IMR-90 (cell line): ENCODE measurements at regions not wholly inside any gene's neighbourhood (a gene's known extent, or its start where the extent isn't known, plus 50 kb on each side); places are given as distances from the start of the nearest gene placed in this dataset.

ENCODE experiments used
- ATAC-seq: fragments of 200-7000 bp; cut with Tn5 transposase; 2 replicates; pipeline ENCODE4 v1.9.1; 2020; ENCODE audit warnings: low read depth, mild to moderate bottlenecking, moderate library complexity
- BruUV-seq: library from RNA; stranded (reverse); fragments of 400-500 nt; replicated peaks from 2 replicates; lab custom pipeline; 2021; lab: Mats Ljungman, UMichigan
- CTCF ChIA-PET: fragments of 300-600 bp; formaldehyde crosslinking; extraction: SDS; loops from one replicate; lab custom pipeline; 2021; ENCODE audit warnings: antibody characterized with exemption; lab: Yijun Ruan, JAX
- POLR2A ChIA-PET: fragments of 300-600 bp; sonication (Branson Sonifier 250); formaldehyde crosslinking; loops from one replicate; lab custom pipeline; 2022; ENCODE audit warnings: antibody characterized with exemption; ENCODE audit not compliant: unreplicated experiment; lab: Charles Lee
- DNase-seq: peaks from one replicate; pipeline ENCODE4 v3.0.0; 2013
- H2AFZ ChIP-seq: replicated peaks from 2 replicates; pipeline ENCODE3; 2013; ENCODE audit warnings: low read length, mild to moderate bottlenecking; ENCODE audit not compliant: poor library complexity
- H2AK5ac ChIP-seq: 2 replicates; pipeline ENCODE4 v1.6.1; 2013; ENCODE audit warnings: low read depth, low read length, inconsistent platforms
- H2AK9ac ChIP-seq: replicated peaks from 2 replicates; pipeline ENCODE3; 2013; ENCODE audit warnings: mild to moderate bottlenecking, low read depth, low read length, moderate library complexity; ENCODE audit not compliant: poor library complexity
- H2BK120ac ChIP-seq: 2 replicates; pipeline ENCODE4 v1.6.1; 2013; ENCODE audit warnings: low read depth, low read length, inconsistent platforms
- H2BK15ac ChIP-seq: 3 replicates; pipeline ENCODE4 v1.6.1; 2013; ENCODE audit warnings: low read depth, low read length, inconsistent platforms
- H2BK20ac ChIP-seq: 2 replicates; pipeline ENCODE4 v1.6.1; 2013; ENCODE audit warnings: low read depth, mild to moderate bottlenecking, inconsistent platforms, low read length, moderate library complexity
- H2BK5ac ChIP-seq: 2 replicates; pipeline ENCODE4 v1.6.1; 2013; ENCODE audit warnings: mild to moderate bottlenecking, low read depth, low read length, inconsistent platforms; ENCODE audit not compliant: poor library complexity, severe bottlenecking
- H3K14ac ChIP-seq: replicated peaks from 2 replicates; pipeline ENCODE4 v1.6.1; 2013; ENCODE audit warnings: low read depth, low read length, inconsistent platforms
- H3K18ac ChIP-seq: 2 replicates; pipeline ENCODE4 v1.6.1; 2013; ENCODE audit warnings: low read depth, low read length, control low read depth
- H3K23ac ChIP-seq: 2 replicates; pipeline ENCODE4 v1.6.1; 2013; ENCODE audit warnings: low read depth, low read length, inconsistent platforms
- H3K27ac ChIP-seq: 2 replicates; pipeline ENCODE4 v1.5.1; 2013; ENCODE audit warnings: mild to moderate bottlenecking, control low read depth, low read length; ENCODE audit not compliant: insufficient read depth
- H3K27me3 ChIP-seq: 2 replicates; pipeline ENCODE4 v1.6.1; 2013; ENCODE audit warnings: low read length; ENCODE audit not compliant: control insufficient read depth, insufficient read depth
- H3K36me3 ChIP-seq: 2 replicates; pipeline ENCODE4 v1.6.1; 2013; ENCODE audit warnings: low read length, mixed read lengths; ENCODE audit not compliant: control insufficient read depth, insufficient read depth
- H3K4ac ChIP-seq: 2 replicates; pipeline ENCODE4 v1.6.1; 2013; ENCODE audit warnings: low read depth, low read length, inconsistent platforms
- H3K4me1 ChIP-seq: 2 replicates; pipeline ENCODE4 v1.6.1; 2013; ENCODE audit warnings: low read length, mixed read lengths; ENCODE audit not compliant: control insufficient read depth, insufficient read depth
- H3K4me2 ChIP-seq: 2 replicates; pipeline ENCODE4 v1.6.1; 2013; ENCODE audit warnings: low read depth, mild to moderate bottlenecking, control low read depth, low read length, moderate library complexity
- H3K4me3 ChIP-seq: 2 replicates; pipeline ENCODE4 v1.5.1; 2013; ENCODE audit warnings: low read depth, mild to moderate bottlenecking, control low read depth, low read length, moderate library complexity; ENCODE audit not compliant: insufficient read depth
- H3K56ac ChIP-seq: 2 replicates; pipeline ENCODE4 v1.6.1; 2013; ENCODE audit warnings: low read length, inconsistent platforms; ENCODE audit not compliant: insufficient read depth; ENCODE audit errors: extremely low read depth
- H3K79me1 ChIP-seq, 2 experiments: 2 replicates each; pipeline ENCODE4 v1.6.1; 2013; ENCODE audit warnings: low read length in 2 of 2, inconsistent platforms in 1 of 2, low read depth in 1 of 2
- H3K9ac ChIP-seq: 2 replicates; pipeline ENCODE4 v1.6.1; 2013; ENCODE audit warnings: low read depth, low read length, control low read depth
- H3K9me1 ChIP-seq: 2 replicates; pipeline ENCODE4 v1.6.1; 2013; ENCODE audit warnings: low read length, inconsistent platforms; ENCODE audit not compliant: insufficient read depth
- H3K9me3 ChIP-seq: 2 replicates; pipeline ENCODE4 v1.6.1; 2013; ENCODE audit warnings: low read length; ENCODE audit not compliant: control insufficient read depth, insufficient read depth
- H4K20me1 ChIP-seq: 2 replicates; pipeline ENCODE4 v1.6.1; 2013; ENCODE audit warnings: low read length, inconsistent platforms; ENCODE audit not compliant: insufficient read depth
- H4K5ac ChIP-seq: 2 replicates; pipeline ENCODE4 v1.6.1; 2013; ENCODE audit warnings: mild to moderate bottlenecking, low read depth, low read length, control low read depth
- H4K8ac ChIP-seq, 2 experiments: 2 replicates each; pipeline ENCODE4 v1.6.1; 2013; ENCODE audit warnings: low read depth in 2 of 2, low read length in 2 of 2, control low read depth in 1 of 2, inconsistent platforms in 1 of 2
- H4K91ac ChIP-seq: 2 replicates; pipeline ENCODE4 v1.6.1; 2013; ENCODE audit warnings: low read depth, low read length, inconsistent platforms; ENCODE audit not compliant: insufficient read depth
- BHLHE40 ChIP-seq: fragments of 150-350 bp; IDR thresholded peaks from 2 replicates; pipeline ENCODE4 v1.6.1; 2016; ENCODE audit warnings: mild to moderate bottlenecking, low read depth, low read length
- CEBPB ChIP-seq: IDR thresholded peaks from 2 replicates; pipeline ENCODE4 v1.6.1; 2012; ENCODE audit warnings: low read depth, low read length, improper control_type of control experiment
- CHD1 ChIP-seq: IDR thresholded peaks from 2 replicates; pipeline ENCODE4 v1.6.1; 2012; ENCODE audit warnings: low read depth, low read length, improper control_type of control experiment
- CTCF ChIP-seq: conservative IDR thresholded peaks from 2 replicates; pipeline ENCODE4 v1.5.1; 2012; ENCODE audit warnings: mild to moderate bottlenecking, low read depth, low read length, improper control_type of control experiment
- ELK1 ChIP-seq: fragments of 150-350 bp; IDR thresholded peaks from 2 replicates; pipeline ENCODE4 v1.6.1; 2016; ENCODE audit warnings: low read depth, mild to moderate bottlenecking, low read length, moderate library complexity, borderline replicate concordance
- FOS ChIP-seq: fragments of 150-350 bp; IDR thresholded peaks from 2 replicates; pipeline ENCODE4 v1.6.1; 2016; ENCODE audit warnings: low read depth, low read length
- MAFK ChIP-seq: IDR thresholded peaks from 2 replicates; pipeline ENCODE4 v1.6.1; 2012; ENCODE audit warnings: low read depth, low read length, improper control_type of control experiment
- MAZ ChIP-seq: IDR thresholded peaks from 2 replicates; pipeline ENCODE4 v1.6.1; 2012; ENCODE audit warnings: low read depth, mild to moderate bottlenecking, low read length, improper control_type of control experiment, moderate library complexity, borderline replicate concordance
- MXI1 ChIP-seq: IDR thresholded peaks from 2 replicates; pipeline ENCODE4 v1.6.1; 2012; ENCODE audit warnings: low read depth, mild to moderate bottlenecking, low read length, moderate library complexity, borderline replicate concordance
- NFE2L2 ChIP-seq: fragments of 150-350 bp; IDR thresholded peaks from 2 replicates; pipeline ENCODE4 v1.6.1; 2016; ENCODE audit warnings: low read depth, mild to moderate bottlenecking, low read length
- POLR2A ChIP-seq: IDR thresholded peaks from 2 replicates; pipeline ENCODE4 v1.6.1; 2012; ENCODE audit warnings: mild to moderate bottlenecking, low read depth, low read length
- RAD21 ChIP-seq: IDR thresholded peaks from 2 replicates; pipeline ENCODE4 v1.6.1; 2012; ENCODE audit warnings: low read length, improper control_type of control experiment
- RCOR1 ChIP-seq: IDR thresholded peaks from 2 replicates; pipeline ENCODE4 v1.6.1; 2012; ENCODE audit warnings: mild to moderate bottlenecking, low read length, improper control_type of control experiment; ENCODE audit not compliant: insufficient replicate concordance
- RFX5 ChIP-seq: IDR thresholded peaks from 2 replicates; pipeline ENCODE4 v1.8.0; 2012; ENCODE audit warnings: low read depth, mild to moderate bottlenecking, low read length, moderate library complexity
- SMC3 ChIP-seq: fragments of 150-350 bp; IDR thresholded peaks from 2 replicates; pipeline ENCODE4 v1.6.1; 2016; ENCODE audit warnings: low read depth, mild to moderate bottlenecking, antibody characterized with exemption, low read length, moderate library complexity
- WGBS, 2 experiments: methylation state at CpG; one replicate each; pipeline versions ENCODE4 v1.1.5 to v1.1.7; 2013; ENCODE audit warnings: missing lambda C conversion rate in 2 of 2; ENCODE audit not compliant: insufficient read length in 1 of 2; ENCODE audit errors: extremely low coverage in 2 of 2; 5-methylcytosine and 5-hydroxymethylcytosine counted together
- dilution Hi-C: fragments of 300-500 bp; cut with HindIII; formaldehyde crosslinking; loops from one replicate; pipeline ENCODE4 v1.14.3; 2018; ENCODE audit warnings: low sequenced_read_pairs; ENCODE audit not compliant: unreplicated experiment
- in situ Hi-C: fragments of 300-500 bp; cut with MboI; formaldehyde crosslinking; loops from 3 replicates; pipeline ENCODE4 v1.14.3; 2019; ENCODE audit warnings: low sequenced_read_pairs, inconsistent platforms, mixed read lengths
- intact Hi-C: fragments of 100-400 bp; cut with micrococcal nuclease; formaldehyde crosslinking; loops from 2 replicates; pipeline ENCODE4 v1.10.0; 2022
- TF ChIP-seq, protein P1 (sequence below): fragments of 150-350 bp; IDR thresholded peaks from 2 replicates; pipeline ENCODE4 v1.6.1; 2017; ENCODE audit warnings: mild to moderate bottlenecking, antibody characterized with exemption, low read length, low read depth

- H3K56ac ChIP-seq, result no peak overlapping the region
- ChIA-PET CTCF (no interaction called here), POLR2A (no interaction called here)
- no peak overlapping the region for H2BK15ac ChIP-seq
- ATAC-seq, result no peak
- no peak for DNase-seq
- no peaks in the 10 kb centered on the region for H3K36me3 ChIP-seq
- H3K27ac ChIP-seq, result no peak overlapping the region
- H3K18ac ChIP-seq, result no peak overlapping the region
- no peak overlapping the region for H2BK120ac ChIP-seq
- dilution Hi-C loops (no loop called here), intact Hi-C loops (no loop called here), in situ Hi-C loops (no loop called here)
- no peak overlapping the region for H4K8ac ChIP-seq
- WGBS, 2 experiments, result no CpG with 5 or more reads among the region's 6 CpGs
- no peak overlapping the region for H3K9ac ChIP-seq
- no peak overlapping the region for H3K23ac ChIP-seq
- no peak overlapping the region for H2BK5ac ChIP-seq
- no peak overlapping the region for H3K14ac ChIP-seq
- no peak overlapping the region for H2AFZ ChIP-seq
- TF ChIP-seq ELK1 (no peak), RAD21 (no peak), RCOR1 (no peak), RFX5 (no peak), MAZ (no peak), SMC3 (no peak), MXI1 (no peak), MAFK (no peak), BHLHE40 (no peak), CTCF (no peak), FOS (no peak), CEBPB (no peak), NFE2L2 (no peak), POLR2A (no peak), CHD1 (no peak)
- TF ChIP-seq, protein P1, sequence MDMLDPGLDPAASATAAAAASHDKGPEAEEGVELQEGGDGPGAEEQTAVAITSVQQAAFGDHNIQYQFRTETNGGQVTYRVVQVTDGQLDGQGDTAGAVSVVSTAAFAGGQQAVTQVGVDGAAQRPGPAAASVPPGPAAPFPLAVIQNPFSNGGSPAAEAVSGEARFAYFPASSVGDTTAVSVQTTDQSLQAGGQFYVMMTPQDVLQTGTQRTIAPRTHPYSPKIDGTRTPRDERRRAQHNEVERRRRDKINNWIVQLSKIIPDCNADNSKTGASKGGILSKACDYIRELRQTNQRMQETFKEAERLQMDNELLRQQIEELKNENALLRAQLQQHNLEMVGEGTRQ, result no peak
- no peaks in the 10 kb centered on the region for H3K9me1 ChIP-seq
- no peak overlapping the region for H3K4ac ChIP-seq
- no TSS peak for BruUV-seq
- no peaks in the 10 kb centered on the region; the same call in 1 of the 2 replicates for H3K9me3 ChIP-seq
- H4K5ac ChIP-seq, result no peak overlapping the region
- no peak overlapping the region for H2AK9ac ChIP-seq
- H3K4me2 ChIP-seq, result no peak overlapping the region
- H2BK20ac ChIP-seq, result no peak overlapping the region
- no peak overlapping the region for H4K91ac ChIP-seq
- no peak overlapping the region for H3K4me3 ChIP-seq
- H3K4me1 ChIP-seq, result no peaks in the 10 kb centered on the region
- H2AK5ac ChIP-seq, result no peak overlapping the region
- H3K79me1 ChIP-seq, result no peaks in the 10 kb centered on the region
- H4K20me1 ChIP-seq, result no peaks in the 10 kb centered on the region
- H3K27me3 ChIP-seq, result no peaks in the 10 kb centered on the region; the same call in 1 of the 2 replicates
Measured at GRCh38 chr20:48220033-48220633, 434.9 kb upstream of the SULF2 start.
